ENCODE measurements at regions not wholly inside any gene's neighbourhood (a gene's known extent, or its start where the extent isn't known, plus 50 kb on each side); places are given as distances from the start of the nearest gene placed in this dataset.

DNA sequence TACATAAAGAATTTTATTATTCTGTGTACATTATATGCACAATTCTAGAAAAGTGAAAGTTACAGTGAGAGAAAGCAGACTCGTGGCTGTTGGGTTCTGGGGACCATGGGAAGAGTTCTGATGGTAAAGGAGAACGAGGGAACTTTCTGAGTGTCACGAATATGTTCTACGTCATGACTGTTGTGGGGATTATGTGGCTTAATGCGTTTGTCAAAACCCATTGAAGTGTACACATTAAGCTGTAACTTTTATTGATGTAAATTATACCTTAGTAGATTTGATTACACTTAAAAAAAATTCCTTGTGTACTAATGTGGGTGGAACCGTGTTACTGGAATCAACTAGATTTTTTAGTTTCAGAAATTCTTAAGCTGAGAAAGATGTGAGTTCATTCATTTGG lies 426.1 kb downstream of the DSC3 start:
- no peaks in the 10 kb centered on the region for H3K36me3 Mint-ChIP-seq (ENCODE audit: insufficient read depth, unreplicated experiment)
- no peaks in the 10 kb centered on the region for H3K27me3 Mint-ChIP-seq (ENCODE audit: insufficient read depth, unreplicated experiment)
- H3K9me3 Mint-ChIP-seq (ENCODE audit: unreplicated experiment) = no peaks in the 10 kb centered on the region
- TF ChIP-seq, protein P1, sequence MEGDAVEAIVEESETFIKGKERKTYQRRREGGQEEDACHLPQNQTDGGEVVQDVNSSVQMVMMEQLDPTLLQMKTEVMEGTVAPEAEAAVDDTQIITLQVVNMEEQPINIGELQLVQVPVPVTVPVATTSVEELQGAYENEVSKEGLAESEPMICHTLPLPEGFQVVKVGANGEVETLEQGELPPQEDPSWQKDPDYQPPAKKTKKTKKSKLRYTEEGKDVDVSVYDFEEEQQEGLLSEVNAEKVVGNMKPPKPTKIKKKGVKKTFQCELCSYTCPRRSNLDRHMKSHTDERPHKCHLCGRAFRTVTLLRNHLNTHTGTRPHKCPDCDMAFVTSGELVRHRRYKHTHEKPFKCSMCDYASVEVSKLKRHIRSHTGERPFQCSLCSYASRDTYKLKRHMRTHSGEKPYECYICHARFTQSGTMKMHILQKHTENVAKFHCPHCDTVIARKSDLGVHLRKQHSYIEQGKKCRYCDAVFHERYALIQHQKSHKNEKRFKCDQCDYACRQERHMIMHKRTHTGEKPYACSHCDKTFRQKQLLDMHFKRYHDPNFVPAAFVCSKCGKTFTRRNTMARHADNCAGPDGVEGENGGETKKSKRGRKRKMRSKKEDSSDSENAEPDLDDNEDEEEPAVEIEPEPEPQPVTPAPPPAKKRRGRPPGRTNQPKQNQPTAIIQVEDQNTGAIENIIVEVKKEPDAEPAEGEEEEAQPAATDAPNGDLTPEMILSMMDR (IDR thresholded peaks at IDR 0.05; ENCODE audit: unreplicated experiment) = no peak
- POLR2A ChIA-PET = no interaction called here
- no peak overlapping the region for H3K27ac Mint-ChIP-seq (ENCODE audit: low read depth, unreplicated experiment)
- H3K4me3 Mint-ChIP-seq (ENCODE audit: unreplicated experiment) = no peak overlapping the region
- DNase-seq (ENCODE audit: unreplicated experiment) = no peak
- BruUV-seq (replicated peaks) = no TSS peak
- CTCF ChIA-PET = interaction anchor here (0.6 kb wide), 1 partner anchor 21 kb away, joined by 3 read pairs; no protein-coding TSS in a partner anchor
- H3K4me1 Mint-ChIP-seq (ENCODE audit: insufficient read depth, unreplicated experiment) = no peaks in the 10 kb centered on the region
- intact Hi-C loops (cut with micrococcal nuclease) = no loop called here

DNA sequence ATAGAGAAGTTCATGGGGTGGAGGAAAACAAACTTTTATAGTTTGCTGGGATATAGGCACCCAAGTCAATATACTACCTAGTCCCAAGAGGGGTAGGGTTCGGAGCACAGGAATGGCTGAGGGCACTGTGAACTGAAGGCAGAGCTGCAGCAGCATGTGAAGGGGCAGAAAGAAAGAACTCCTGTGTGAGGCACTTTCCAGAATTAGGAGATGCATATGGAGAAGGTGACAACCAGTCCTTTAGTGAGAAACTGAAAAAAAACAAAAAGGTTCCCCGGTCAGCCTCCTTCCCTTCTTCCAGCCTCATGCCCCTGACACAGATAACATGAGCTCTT lies 429.1 kb downstream of the DSC3 start:
- DNase-seq (ENCODE audit: unreplicated experiment) = no peak
- no peak overlapping the region for H3K4me3 Mint-ChIP-seq (ENCODE audit: unreplicated experiment)
- TF ChIP-seq, protein P1 (IDR thresholded peaks at IDR 0.05; ENCODE audit: unreplicated experiment) = no peak
- H3K36me3 Mint-ChIP-seq (ENCODE audit: insufficient read depth, unreplicated experiment) = no peaks in the 10 kb centered on the region
- no peak overlapping the region for H3K27ac Mint-ChIP-seq (ENCODE audit: low read depth, unreplicated experiment)
- no peaks in the 10 kb centered on the region for H3K27me3 Mint-ChIP-seq (ENCODE audit: insufficient read depth, unreplicated experiment)
- intact Hi-C loops (cut with micrococcal nuclease) = no loop called here
- no peaks in the 10 kb centered on the region for H3K4me1 Mint-ChIP-seq (ENCODE audit: insufficient read depth, unreplicated experiment)
- H3K9me3 Mint-ChIP-seq (ENCODE audit: unreplicated experiment) = no peaks in the 10 kb centered on the region
- POLR2A ChIA-PET = no interaction called here
- CTCF ChIA-PET = no interaction called here
- BruUV-seq (replicated peaks) = no TSS peak

DNA sequence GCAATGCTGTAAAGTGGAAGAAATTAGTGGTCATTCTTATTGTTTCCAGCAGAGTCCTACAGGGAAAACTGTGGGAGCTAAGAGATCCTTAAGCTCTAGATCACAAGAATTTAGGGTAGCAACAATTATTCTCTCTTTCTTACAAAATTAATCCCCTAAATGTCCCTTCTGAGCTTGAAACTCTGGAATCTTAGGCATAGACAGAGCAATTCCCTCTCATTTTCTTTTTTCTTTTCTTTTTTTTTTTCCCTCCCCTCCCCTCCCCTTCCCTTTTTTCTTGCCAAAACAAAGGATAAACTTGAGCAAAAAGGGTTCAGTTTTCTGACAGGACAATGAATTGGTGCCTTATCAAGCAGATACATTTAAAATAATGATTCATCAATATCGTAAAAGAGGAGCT lies 441.0 kb downstream of the DSC3 start:
- Mint-ChIP-seq H3K4me3 (ENCODE audit: unreplicated experiment) (no peak overlapping the region), H3K27me3 (ENCODE audit: insufficient read depth, unreplicated experiment) (no peaks in the 10 kb centered on the region), H3K27ac (ENCODE audit: low read depth, unreplicated experiment) (no peak overlapping the region), H3K36me3 (ENCODE audit: insufficient read depth, unreplicated experiment) (no peaks in the 10 kb centered on the region), H3K9me3 (ENCODE audit: unreplicated experiment) (no peaks in the 10 kb centered on the region), H3K4me1 (ENCODE audit: insufficient read depth, unreplicated experiment) (no peaks in the 10 kb centered on the region)
- POLR2A ChIA-PET = no interaction called here
- DNase-seq (ENCODE audit: unreplicated experiment) = no peak
- BruUV-seq (replicated peaks) = no TSS peak
- intact Hi-C loops (cut with micrococcal nuclease) = no loop called here
- CTCF ChIA-PET = no interaction called here
- TF ChIP-seq, protein P1 (IDR thresholded peaks at IDR 0.05; ENCODE audit: unreplicated experiment) = no peak

DNA sequence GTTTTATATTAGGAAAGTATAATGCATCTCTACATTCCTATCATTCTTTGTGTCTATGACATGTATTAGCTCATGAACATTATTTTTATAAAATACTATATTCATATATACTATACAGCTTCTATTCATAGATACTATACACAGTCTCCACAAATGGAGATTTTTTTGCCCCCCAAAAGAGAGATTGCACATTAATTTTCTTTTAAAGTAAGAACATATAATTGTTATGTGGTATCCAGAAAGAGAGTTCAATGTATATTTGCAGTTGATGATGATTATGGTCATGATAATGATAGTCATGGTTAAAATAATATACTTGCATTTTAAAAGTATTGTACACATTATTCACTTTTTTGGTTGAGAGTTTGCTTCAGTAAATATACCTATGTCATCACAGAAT lies 445.3 kb downstream of the DSC3 start:
- POLR2A ChIA-PET = no interaction called here
- no peaks in the 10 kb centered on the region for H3K4me1 Mint-ChIP-seq (ENCODE audit: insufficient read depth, unreplicated experiment)
- no peaks in the 10 kb centered on the region for H3K36me3 Mint-ChIP-seq (ENCODE audit: insufficient read depth, unreplicated experiment)
- no peaks in the 10 kb centered on the region for H3K27me3 Mint-ChIP-seq (ENCODE audit: insufficient read depth, unreplicated experiment)
- no TSS peak for BruUV-seq (replicated peaks)
- DNase-seq (ENCODE audit: unreplicated experiment) = no peak
- TF ChIP-seq, protein P1 (IDR thresholded peaks at IDR 0.05; ENCODE audit: unreplicated experiment) = no peak
- H3K27ac Mint-ChIP-seq (ENCODE audit: low read depth, unreplicated experiment) = no peak overlapping the region
- no peak overlapping the region for H3K4me3 Mint-ChIP-seq (ENCODE audit: unreplicated experiment)
- intact Hi-C loops (cut with micrococcal nuclease) = no loop called here
- H3K9me3 Mint-ChIP-seq (ENCODE audit: unreplicated experiment) = no peaks in the 10 kb centered on the region
- CTCF ChIA-PET = no interaction called here

All from MCF 10A (cell line).